Activated CD4-positive, CD25-positive, alpha-beta regulatory T cell treated with anti-CD3 and anti-CD28 coated beads, Interleukin-2, amount 50 U/mL, for 72 hours (primary cell): ENCODE measurements at regions not wholly inside any gene's neighbourhood (a gene's known extent, or its start where the extent isn't known, plus 50 kb on each side); places are given as distances from the start of the nearest gene placed in this dataset.
"Not testable (repeated sequence)": the region's sequence is repeated elsewhere in the genome, so short reads cannot be mapped to it uniquely, and the experiment has no call there.

ENCODE experiments used
- DNase-seq: peaks from one replicate; pipeline ENCODE4 v3.0.0; 2021

- DNase-seq: no peak
Observed at GRCh38 chrX:131831185-131831520, 191.9 kb upstream of the STK26 start.

GRCh38 chrX:131836161-131836560, 186.9 kb upstream of the STK26 start:
- DNase-seq: no peak

GRCh38 chrX:131837325-131837724, 185.8 kb upstream of the STK26 start:
- DNase-seq: no peak

- DNase-seq: no peak
Observed at GRCh38 chrX:131840799-131841495, 182.2 kb upstream of the STK26 start.

- DNase-seq: no peak
Observed at GRCh38 chrX:131841496-131842437, 181.3 kb upstream of the STK26 start.

DNA sequence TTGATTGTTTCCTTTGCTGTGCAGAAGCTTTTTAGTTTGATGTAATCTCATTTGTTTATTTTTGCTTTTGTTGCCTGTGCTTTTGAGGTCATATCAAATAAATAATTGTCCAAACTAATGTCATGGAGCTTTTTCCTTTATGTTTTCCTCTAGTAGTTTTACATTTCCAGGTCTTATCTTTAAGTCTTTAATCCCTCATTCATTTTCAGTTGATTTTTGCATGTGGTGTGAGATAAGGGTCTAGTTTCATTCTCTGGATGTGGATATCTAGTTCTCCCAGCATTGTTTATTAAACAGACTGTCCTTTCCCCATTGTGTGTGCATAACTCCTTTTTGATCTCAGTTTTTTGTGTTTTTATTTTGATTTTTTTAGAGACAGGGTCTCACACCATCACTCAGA, 179.1 kb upstream of the STK26 start:
- no peak for DNase-seq

GRCh38 chrX:131845201-131845600, 177.9 kb upstream of the STK26 start:
- no peak for DNase-seq

GRCh38 chrX:131845771-131846170, 177.3 kb upstream of the STK26 start:
- no peak for DNase-seq

GRCh38 chrX:131850964-131851363, 172.1 kb upstream of the STK26 start:
- DNase-seq: not testable (repeated sequence)

- DNase-seq: no peak
Observed at GRCh38 chrX:131853440-131853839, 169.7 kb upstream of the STK26 start.

DNA sequence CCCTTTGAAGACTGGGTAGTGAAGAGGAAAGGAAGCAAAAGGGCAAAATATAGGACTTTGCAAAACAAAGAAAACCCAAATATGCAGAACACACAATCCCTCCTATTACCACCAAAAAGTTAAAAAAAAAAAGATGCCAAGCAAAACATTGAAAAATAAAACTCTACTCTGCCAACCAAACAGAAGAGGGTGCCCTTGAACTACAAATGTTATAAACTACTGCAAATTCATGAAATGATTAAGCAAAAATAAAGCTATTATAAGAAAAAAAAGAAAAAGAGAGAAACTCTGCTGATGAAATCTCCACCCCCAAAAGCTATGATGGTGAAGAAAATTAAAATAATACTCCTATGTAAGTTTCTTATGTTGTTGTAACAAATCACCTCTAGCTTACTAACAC, 168.5 kb upstream of the STK26 start:
- no peak for DNase-seq

DNA sequence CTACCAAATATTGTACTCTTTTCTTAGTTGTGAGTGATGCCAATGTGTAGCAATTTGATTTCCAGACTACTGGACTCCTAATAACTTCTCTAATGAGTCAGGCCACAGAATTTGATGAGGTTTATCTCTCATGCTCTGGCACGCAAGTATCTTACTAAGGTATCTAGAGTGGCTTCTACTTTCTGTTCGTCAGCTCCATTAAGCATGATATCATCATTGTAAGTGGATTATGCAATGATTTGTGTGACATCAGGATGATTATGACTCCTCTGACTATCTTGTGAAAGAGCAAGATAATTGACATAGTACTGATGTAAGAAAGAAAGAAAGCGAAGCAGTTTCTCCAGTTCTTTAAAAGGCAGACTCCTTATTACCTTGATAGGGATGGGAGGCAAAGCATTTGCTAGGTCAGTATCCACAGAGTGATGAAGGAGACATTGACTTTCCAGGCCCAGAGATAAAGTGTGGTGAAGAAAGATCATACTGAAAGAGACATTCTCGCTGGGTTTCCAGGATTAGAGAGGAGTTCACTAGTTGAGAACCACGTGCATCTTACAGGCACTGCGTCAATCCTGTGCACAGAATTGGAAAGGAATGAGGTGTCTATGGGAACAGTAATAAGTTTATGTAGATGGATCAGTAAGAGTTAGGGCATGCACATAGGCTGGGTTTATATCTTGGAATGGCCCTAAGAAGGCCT, 161.9 kb upstream of the STK26 start:
- DNase-seq: no peak

DNA sequence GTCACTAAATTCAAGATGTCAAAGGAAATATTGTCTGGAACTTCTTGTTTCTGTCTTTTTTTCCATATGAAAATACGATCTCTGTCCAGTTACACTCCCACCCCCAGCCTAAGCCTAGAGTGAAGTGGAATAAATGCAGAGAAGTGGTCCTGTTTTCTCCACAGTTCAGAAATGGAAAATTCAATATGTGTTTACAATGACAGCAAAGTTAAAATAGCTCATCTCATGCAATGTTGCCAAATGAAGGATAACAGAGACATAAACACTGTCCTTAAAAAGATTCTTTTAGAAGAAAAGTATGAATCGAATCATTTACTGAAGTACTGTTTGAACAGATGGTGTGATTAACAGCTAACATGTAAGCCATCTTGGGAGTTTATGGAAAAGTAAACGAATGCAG, 160.8 kb upstream of the STK26 start:
- no peak for DNase-seq

DNA sequence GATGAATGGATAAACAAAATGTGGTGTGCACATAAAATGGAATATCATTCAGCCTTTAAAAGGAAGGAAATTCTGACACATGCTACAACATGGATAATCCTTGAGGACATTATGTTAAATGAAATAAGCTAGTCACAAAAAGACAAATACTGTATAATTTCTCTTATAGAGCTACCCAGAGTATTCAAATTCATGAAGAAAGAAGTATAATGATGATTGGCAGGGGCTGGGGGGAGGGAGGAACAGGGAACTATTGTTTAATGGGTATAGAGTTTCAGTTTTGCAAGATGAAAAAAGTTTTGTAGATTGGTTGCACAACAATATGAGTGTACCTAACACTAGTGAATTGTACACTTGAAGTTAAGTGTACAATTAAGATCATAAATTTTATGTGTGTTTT, 153.9 kb upstream of the STK26 start:
- no peak for DNase-seq

DNA sequence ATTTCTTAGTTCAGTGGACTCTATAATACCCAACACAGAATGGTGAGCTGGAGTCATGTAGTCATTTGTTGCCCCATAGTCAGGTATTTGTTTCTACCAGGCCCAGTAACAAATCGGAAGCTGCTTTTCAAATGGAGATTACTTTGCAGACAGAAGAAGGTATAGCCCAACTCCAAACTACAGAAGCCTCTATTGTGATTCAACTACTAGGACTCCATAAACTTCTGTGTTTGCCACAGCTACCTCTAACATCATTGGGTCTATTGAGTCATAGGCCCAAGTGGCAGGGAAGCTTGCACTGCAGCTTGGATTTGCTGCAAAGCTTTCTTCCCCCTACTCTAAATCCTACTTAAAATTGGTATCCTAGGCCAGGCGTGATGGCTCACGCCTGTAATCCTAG, 148.8 kb upstream of the STK26 start:
- no peak for DNase-seq

GRCh38 chrX:131875827-131876226, 147.3 kb upstream of the STK26 start:
- DNase-seq: not testable (repeated sequence)

DNA sequence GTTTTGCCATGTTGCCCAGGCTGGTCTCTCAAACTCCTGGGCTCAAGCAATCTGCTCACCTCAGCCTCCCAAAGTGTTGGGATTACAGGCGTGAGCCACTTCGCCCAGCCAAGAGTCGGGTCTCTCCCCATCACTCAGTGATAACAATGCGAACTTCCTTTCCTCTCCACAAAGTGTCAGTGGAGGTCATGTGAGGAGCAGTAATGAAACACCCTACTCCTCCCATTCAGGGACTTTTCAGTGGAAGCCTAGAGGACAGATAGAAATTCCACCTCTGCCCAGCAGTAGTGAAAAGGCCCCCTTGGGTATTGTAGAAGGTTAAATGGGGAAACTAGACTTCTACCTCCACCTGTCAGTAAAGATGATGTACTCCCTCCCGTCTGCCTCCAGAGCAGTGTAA, 141.9 kb upstream of the STK26 start:
- DNase-seq: no peak

DNA sequence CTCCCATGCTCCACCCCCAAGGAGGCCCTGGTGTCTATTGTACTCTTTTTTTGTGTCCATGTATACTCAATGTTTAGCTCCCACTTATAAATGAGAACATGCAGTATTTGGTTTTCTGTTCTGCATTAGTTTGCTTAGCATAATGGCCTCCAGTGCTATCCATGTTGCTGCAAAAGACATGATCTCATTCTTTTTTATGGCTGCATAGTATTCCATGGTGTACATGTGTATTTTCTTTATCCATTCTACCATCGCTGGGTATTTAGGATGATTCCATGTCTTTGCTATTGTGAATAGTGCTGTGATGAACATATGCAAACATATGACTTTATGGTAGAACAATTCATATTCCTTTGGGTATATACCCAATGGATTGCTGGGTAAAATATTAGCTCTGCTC, 138.1 kb upstream of the STK26 start:
- DNase-seq: not testable (repeated sequence)

DNA sequence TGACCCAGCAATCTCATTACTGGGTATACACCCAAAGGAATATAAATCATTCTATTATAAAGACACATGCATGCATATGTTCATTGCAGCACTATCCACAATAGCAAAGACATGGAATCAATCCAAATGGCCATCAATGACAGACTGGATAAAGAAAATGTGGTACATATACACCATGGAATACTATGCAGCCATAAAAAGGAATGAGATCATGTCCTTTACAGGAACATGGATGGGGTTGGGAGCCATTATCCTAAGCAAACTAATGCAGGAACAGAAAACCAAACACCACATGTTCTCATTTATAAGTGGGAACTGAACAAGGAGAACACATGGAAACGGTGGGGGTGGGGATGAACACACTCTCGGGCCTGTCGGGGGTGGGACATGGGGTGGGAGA, 129.2 kb upstream of the STK26 start:
- DNase-seq: not testable (repeated sequence)

DNA sequence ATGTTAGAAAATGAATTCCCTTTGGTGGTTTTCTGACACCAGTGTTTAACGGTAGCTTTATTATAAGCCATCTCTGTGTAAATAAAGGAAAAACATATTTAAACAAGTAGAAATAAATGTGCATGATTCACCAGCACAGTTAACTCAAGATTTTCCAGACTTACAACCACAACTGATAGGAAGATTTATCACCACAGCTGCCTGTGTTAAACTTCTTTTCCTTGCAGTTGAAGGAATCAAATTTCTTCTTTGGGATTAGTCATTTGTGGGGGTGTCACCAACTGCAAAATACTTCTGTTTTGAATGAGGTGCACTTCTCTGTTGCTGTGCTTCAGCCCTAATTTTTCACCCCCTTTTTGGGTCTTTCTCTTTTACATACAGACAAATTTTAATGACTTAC, 128.1 kb upstream of the STK26 start:
- DNase-seq: no peak

GRCh38 chrX:131895807-131896206, 127.3 kb upstream of the STK26 start:
- DNase-seq: no peak

- no peak for DNase-seq
Observed at GRCh38 chrX:131901546-131901945, 121.6 kb upstream of the STK26 start.

DNA sequence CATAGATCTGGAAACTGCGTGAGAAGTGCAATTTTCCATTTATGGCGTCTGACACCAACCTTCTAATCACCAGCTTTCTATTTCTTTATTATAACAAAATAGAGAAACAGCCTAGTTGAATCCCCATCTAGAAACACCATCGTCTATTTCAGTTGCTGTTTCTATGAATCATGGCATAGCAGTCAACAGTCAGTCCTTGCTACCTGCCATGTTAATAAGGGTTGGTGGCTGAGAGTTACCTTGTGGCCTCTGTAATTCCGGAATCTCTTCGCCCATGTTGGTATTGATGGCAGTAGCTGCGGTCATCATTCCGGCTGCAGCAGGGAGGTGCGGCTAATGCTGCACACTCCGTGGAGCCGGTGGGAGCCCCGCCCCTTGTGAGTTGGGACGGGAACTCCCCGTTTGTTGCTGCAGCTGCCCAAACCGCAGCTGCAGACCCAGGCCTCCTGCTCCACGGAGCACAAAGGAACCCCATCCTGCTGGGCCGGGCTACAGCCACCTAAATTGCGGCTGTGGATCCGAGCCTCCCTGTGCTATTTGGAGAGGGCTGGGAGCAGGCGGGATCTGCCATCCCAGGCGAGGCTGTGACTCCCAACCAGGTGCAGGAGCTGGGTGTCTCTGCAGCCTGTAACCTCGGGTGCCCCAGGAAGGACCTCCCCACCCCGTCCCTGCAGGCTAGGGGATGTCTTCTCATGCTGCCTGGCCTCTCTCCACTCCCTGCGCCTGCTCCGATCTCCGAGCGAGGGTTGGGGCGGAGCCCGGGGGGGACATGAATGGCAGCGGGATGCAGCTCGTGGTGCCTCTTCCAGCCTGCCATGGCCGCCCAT, 115.4 kb upstream of the STK26 start:
- DNase-seq: no peak
